Chondrocyte (in vitro differentiated cells): ENCODE measurements at regions not wholly inside any gene's neighbourhood (a gene's known extent, or its start where the extent isn't known, plus 50 kb on each side); places are given as distances from the start of the nearest gene placed in this dataset.

Experiments used
- DNase-seq: peaks from one replicate; pipeline ENCODE4 v3.0.0; 2021; ENCODE audit warnings: mixed read lengths, low spot score
- H3K27ac Mint-ChIP-seq: one replicate; pipeline ENCODE4 v1.8.0; 2021; ENCODE audit warnings: mild to moderate bottlenecking, moderate library complexity, mixed read lengths; ENCODE audit not compliant: unreplicated experiment
- H3K27me3 Mint-ChIP-seq: 2 replicates; pipeline ENCODE4 v1.8.0; 2021; ENCODE audit warnings: low read depth, mixed read lengths
- H3K36me3 Mint-ChIP-seq: 2 replicates; pipeline ENCODE4 v1.8.0; 2021; ENCODE audit warnings: low read depth, mixed read lengths
- H3K4me1 Mint-ChIP-seq: 2 replicates; pipeline ENCODE4 v1.8.0; 2021; ENCODE audit warnings: low read depth, mild to moderate bottlenecking, mixed read lengths
- H3K4me3 Mint-ChIP-seq: one replicate; pipeline ENCODE4 v1.8.0; 2021; ENCODE audit warnings: mild to moderate bottlenecking, moderate library complexity, mixed read lengths; ENCODE audit not compliant: unreplicated experiment
- H3K9me3 Mint-ChIP-seq: 2 replicates; pipeline ENCODE4 v1.8.0; 2021; ENCODE audit warnings: low read depth, mixed read lengths
- CTCF ChIP-seq: fragments of 200-600 bp; sonication (generic); IDR thresholded peaks from 2 replicates; pipeline ENCODE4 v1.5.0; 2021; ENCODE audit warnings: antibody characterized with exemption, mild to moderate bottlenecking, moderate library complexity

GRCh38 chr19:30092721-30093569 is 150.9 kb downstream of the URI1 start:
- no peak for TF ChIP-seq CTCF
- H3K9me3 Mint-ChIP-seq, result no peaks in the 10 kb centered on the region
- no peak overlapping the region for H3K27ac Mint-ChIP-seq
- no peaks in the 10 kb centered on the region for H3K4me1 Mint-ChIP-seq
- DNase-seq, result no peak
- no peaks in the 10 kb centered on the region for H3K36me3 Mint-ChIP-seq
- H3K4me3 Mint-ChIP-seq, result no peak overlapping the region
- no peaks in the 10 kb centered on the region for H3K27me3 Mint-ChIP-seq

GRCh38 chr19:30093966-30094755 is 152.1 kb downstream of the URI1 start:
- Mint-ChIP-seq H3K27ac (no peak overlapping the region), H3K36me3 (no peaks in the 10 kb centered on the region), H3K4me1 (no peaks in the 10 kb centered on the region), H3K9me3 (no peaks in the 10 kb centered on the region), H3K27me3 (no peaks in the 10 kb centered on the region), H3K4me3 (no peak overlapping the region)
- no peak for TF ChIP-seq CTCF
- DNase-seq, result no peak

GRCh38 chr19:30094756-30095140 is 152.7 kb downstream of the URI1 start:
- H3K36me3 Mint-ChIP-seq, result no peaks in the 10 kb centered on the region

GRCh38 chr19:30095171-30095570 is 153.1 kb downstream of the URI1 start:
- Mint-ChIP-seq H3K36me3 (no peaks in the 10 kb centered on the region), H3K27ac (no peak overlapping the region), H3K9me3 (no peaks in the 10 kb centered on the region), H3K4me1 (no peaks in the 10 kb centered on the region), H3K4me3 (no peak overlapping the region), H3K27me3 (no peaks in the 10 kb centered on the region)
- no peak for DNase-seq
- TF ChIP-seq CTCF, result no peak

More at GRCh38 chr19:30094756-30095140, 152.7 kb downstream of the URI1 start:
- no peaks in the 10 kb centered on the region for H3K27me3 Mint-ChIP-seq
- H3K4me1 Mint-ChIP-seq, result no peaks in the 10 kb centered on the region
- H3K9me3 Mint-ChIP-seq, result no peaks in the 10 kb centered on the region
- DNase-seq, result no peak
- H3K27ac Mint-ChIP-seq, result no peak overlapping the region
- TF ChIP-seq CTCF, result no peak
- no peak overlapping the region for H3K4me3 Mint-ChIP-seq

GRCh38 chr19:30096596-30097370 is 154.7 kb downstream of the URI1 start:
- Mint-ChIP-seq H3K36me3 (no peaks in the 10 kb centered on the region), H3K4me3 (no peak overlapping the region), H3K9me3 (no peaks in the 10 kb centered on the region), H3K4me1 (no peaks in the 10 kb centered on the region), H3K27ac (no peak overlapping the region), H3K27me3 (no peaks in the 10 kb centered on the region)
- TF ChIP-seq CTCF, result no peak
- no peak for DNase-seq
